ENCODE measurements at regions not wholly inside any gene's neighbourhood (a gene's known extent, or its start where the extent isn't known, plus 50 kb on each side); places are given as distances from the start of the nearest gene placed in this dataset.

GRCh38 chr3:24944805-24945520, 450.3 kb upstream of the THRB start:
- TF ChIP-seq CTCF (IDR thresholded peaks at IDR 0.05): no peak
- no peak for TF ChIP-seq POLR2A (IDR thresholded peaks at IDR 0.05)

Measured in testis (tissue), 2 donors.